T-helper 2 cell treated with Interferon-gamma antibody and Interleukin-4, amounts not matched to agents 5 μg/mL and 100 μg/mL, for 36 hours (primary cell): ENCODE measurements at regions not wholly inside any gene's neighbourhood (a gene's known extent, or its start where the extent isn't known, plus 50 kb on each side); places are given as distances from the start of the nearest gene placed in this dataset.
"Not testable (repeated sequence)": the region's sequence is repeated elsewhere in the genome, so short reads cannot be mapped to it uniquely, and the experiment has no call there.

Experiments used
- DNase-seq: peaks from one replicate; pipeline ENCODE4 v3.0.0; 2021; ENCODE audit warnings: low spot score
- H3K27ac Mint-ChIP-seq: one replicate; pipeline ENCODE4 v1.8.0; 2021; ENCODE audit warnings: mild to moderate bottlenecking, mixed read lengths
- H3K27me3 Mint-ChIP-seq: one replicate; pipeline ENCODE4 v1.8.0; 2021; ENCODE audit warnings: low read depth, mixed read lengths
- H3K36me3 Mint-ChIP-seq: one replicate; pipeline ENCODE4 v1.8.0; 2021; ENCODE audit warnings: low read depth, mixed read lengths
- H3K4me1 Mint-ChIP-seq: one replicate; pipeline ENCODE4 v1.8.0; 2021; ENCODE audit warnings: low read depth, mixed read lengths
- H3K4me3 Mint-ChIP-seq: one replicate; pipeline ENCODE4 v1.8.0; 2022; ENCODE audit warnings: mild to moderate bottlenecking, moderate library complexity, mixed read lengths
- H3K9me3 Mint-ChIP-seq: one replicate; pipeline ENCODE4 v1.8.0; 2021; ENCODE audit warnings: mixed read lengths

DNA sequence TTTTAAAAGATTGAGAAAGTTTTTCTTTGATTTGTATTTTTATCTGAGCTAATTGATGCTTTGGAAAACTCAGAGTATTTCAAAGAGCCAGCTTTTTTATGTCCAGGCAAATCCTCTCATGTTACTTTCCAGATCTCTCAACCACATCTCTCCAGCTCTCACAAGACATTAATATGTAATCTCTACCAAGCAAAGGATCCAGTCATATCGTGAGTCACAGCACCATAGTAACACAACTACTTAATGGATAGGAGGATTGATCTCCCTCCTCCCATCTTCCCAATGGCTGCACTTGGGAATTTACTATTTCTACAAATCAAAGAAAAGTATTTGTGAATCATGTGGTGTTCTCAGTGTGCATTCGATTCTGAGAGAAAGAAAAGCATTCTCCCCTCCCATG, 63.3 kb downstream of the POU4F1 start:
- Mint-ChIP-seq H3K27ac (no peak overlapping the region), H3K4me3 (no peak overlapping the region), H3K4me1 (no peaks in the 10 kb centered on the region), H3K36me3 (no peaks in the 10 kb centered on the region), H3K27me3 (no peaks in the 10 kb centered on the region), H3K9me3 (no peaks in the 10 kb centered on the region)
- DNase-seq = no peak

DNA sequence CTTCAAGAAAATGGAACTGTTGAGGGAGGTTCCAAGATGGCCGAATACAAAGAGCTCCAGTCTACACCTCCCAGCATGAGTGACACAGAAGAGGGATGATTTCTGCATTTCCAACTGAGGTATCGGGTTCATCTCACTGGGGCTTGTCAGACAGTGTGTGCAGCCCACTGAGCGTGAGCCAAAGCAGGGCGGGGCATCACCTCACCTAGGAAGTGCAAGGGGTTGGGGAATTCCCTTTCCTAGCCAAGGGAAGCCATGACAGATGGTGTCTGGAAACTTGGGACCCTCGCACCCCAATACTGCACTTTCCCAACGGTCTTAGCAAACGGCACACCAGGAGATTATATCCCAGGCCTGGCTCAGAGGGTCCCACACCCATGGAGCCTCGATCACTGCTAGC, 77.3 kb downstream of the POU4F1 start:
- not testable (repeated sequence) for H3K27ac Mint-ChIP-seq, H3K9me3 Mint-ChIP-seq, H3K36me3 Mint-ChIP-seq, DNase-seq, H3K4me1 Mint-ChIP-seq, H3K4me3 Mint-ChIP-seq, H3K27me3 Mint-ChIP-seq

DNA sequence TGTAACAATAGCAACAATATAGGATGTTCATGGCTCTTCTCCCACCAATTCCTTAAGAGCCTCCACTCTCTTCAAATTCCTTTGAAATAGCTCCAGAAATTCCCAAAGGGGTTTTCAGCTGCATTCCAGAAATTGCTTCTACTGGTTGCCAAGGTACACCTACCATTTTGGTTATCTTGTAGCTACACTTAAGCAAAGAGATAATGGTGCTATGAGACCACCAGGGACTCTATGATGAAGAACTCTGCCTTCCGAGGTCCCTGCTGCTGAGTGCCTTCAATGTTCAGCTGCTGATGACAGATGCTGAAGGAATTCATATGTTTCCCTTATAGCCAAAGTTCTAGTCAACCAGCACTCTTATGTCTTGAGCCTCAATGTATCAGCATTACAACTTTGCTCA, 78.4 kb downstream of the POU4F1 start:
- no peaks in the 10 kb centered on the region for H3K27me3 Mint-ChIP-seq
- H3K4me1 Mint-ChIP-seq = no peaks in the 10 kb centered on the region
- DNase-seq = no peak
- H3K36me3 Mint-ChIP-seq = no peaks in the 10 kb centered on the region
- H3K9me3 Mint-ChIP-seq = peaks cover 3% of the 10 kb centered on the region
- no peak overlapping the region for H3K4me3 Mint-ChIP-seq
- no peak overlapping the region for H3K27ac Mint-ChIP-seq

DNA sequence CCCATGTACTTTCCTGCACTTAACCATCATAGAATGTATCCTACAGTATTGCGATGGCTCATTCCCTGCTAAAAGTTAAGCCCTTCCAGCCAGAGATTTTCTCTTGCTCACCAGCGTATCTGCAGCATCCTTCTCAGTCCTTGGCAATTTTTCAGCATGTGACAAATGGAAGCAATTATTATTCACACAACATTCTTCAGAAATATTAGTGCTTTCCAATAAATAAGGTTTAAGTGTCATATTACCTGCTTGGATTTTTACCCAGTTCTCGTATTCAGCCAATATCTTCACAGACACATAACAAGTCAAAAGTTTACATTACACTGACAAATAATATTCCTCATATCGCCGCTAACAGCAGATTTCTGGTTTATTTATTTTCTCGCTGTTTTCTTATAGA, 82.3 kb downstream of the POU4F1 start:
- no peaks in the 10 kb centered on the region for H3K36me3 Mint-ChIP-seq
- H3K4me3 Mint-ChIP-seq = no peak overlapping the region
- peaks cover 3% of the 10 kb centered on the region for H3K9me3 Mint-ChIP-seq
- no peaks in the 10 kb centered on the region for H3K4me1 Mint-ChIP-seq
- no peak for DNase-seq
- no peaks in the 10 kb centered on the region for H3K27me3 Mint-ChIP-seq
- H3K27ac Mint-ChIP-seq = no peak overlapping the region

DNA sequence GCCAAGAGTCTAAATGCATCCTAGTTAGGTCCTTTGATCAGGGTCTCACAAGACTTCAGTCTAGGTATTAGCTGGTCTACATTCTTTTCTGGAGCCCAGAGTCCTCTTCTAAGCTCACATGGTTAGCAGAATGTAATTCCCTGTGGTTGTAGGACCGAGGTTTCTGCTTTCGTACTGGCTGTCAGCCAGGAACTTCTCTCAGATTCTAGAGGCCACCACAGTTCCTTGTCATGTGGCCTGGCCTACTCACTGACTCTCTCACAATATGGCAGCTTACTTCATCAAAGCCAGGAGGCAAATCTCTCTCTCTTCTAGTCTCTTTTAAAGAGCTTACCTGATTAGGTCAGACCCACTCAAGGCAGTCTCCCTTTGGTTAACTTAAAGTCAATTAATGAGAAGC, 82.9 kb downstream of the POU4F1 start:
- no peak overlapping the region for H3K27ac Mint-ChIP-seq
- H3K4me3 Mint-ChIP-seq = no peak overlapping the region
- H3K36me3 Mint-ChIP-seq = no peaks in the 10 kb centered on the region
- no peaks in the 10 kb centered on the region for H3K9me3 Mint-ChIP-seq
- H3K4me1 Mint-ChIP-seq = no peaks in the 10 kb centered on the region
- DNase-seq = no peak
- H3K27me3 Mint-ChIP-seq = no peaks in the 10 kb centered on the region

DNA sequence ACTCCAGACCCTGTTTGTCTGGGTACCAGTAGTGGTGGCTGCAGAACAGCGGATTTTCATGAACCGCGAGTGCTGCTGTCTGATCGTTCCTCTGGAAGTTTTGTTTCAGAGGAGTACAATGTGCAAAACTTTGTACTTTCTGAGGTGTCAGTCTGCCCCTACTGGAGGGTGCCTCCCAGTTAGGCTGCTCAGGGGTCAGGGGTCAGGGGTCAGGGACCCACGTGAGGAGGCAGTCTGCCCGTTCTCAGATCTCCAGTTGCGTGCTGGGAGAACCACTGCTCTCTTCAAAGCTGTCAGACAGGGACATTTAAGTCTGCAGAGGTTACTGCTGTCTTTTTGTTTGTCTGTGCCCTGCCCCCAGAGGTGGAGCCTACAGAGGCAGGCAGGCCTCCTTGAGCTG, 84.9 kb downstream of the POU4F1 start:
- H3K9me3 Mint-ChIP-seq, H3K4me1 Mint-ChIP-seq, H3K27me3 Mint-ChIP-seq, H3K36me3 Mint-ChIP-seq, DNase-seq, H3K4me3 Mint-ChIP-seq, H3K27ac Mint-ChIP-seq: not testable (repeated sequence)

DNA sequence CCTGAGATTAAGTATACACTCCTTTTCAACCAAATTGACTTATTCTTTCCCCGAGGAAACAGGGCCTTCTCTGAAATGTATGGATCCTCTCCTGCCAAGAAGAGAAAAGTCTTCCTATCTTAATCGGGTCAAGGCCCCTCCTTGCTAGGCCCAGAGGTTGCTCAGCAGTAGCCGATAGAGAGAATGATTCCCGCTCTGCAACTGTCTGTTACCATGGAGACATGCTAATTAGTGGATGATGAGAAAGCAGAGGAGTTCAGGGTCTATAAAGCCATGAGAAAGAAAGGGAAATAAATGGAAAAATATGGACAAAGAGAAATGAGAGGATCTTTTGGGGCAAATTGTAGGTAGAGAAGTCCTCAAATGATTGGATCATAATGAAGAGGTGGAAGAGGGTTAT, 103.5 kb downstream of the POU4F1 start:
- H3K36me3 Mint-ChIP-seq = no peaks in the 10 kb centered on the region
- DNase-seq = no peak
- H3K9me3 Mint-ChIP-seq = peaks cover 3% of the 10 kb centered on the region
- H3K27ac Mint-ChIP-seq = no peak overlapping the region
- no peaks in the 10 kb centered on the region for H3K4me1 Mint-ChIP-seq
- no peaks in the 10 kb centered on the region for H3K27me3 Mint-ChIP-seq
- no peak overlapping the region for H3K4me3 Mint-ChIP-seq

DNA sequence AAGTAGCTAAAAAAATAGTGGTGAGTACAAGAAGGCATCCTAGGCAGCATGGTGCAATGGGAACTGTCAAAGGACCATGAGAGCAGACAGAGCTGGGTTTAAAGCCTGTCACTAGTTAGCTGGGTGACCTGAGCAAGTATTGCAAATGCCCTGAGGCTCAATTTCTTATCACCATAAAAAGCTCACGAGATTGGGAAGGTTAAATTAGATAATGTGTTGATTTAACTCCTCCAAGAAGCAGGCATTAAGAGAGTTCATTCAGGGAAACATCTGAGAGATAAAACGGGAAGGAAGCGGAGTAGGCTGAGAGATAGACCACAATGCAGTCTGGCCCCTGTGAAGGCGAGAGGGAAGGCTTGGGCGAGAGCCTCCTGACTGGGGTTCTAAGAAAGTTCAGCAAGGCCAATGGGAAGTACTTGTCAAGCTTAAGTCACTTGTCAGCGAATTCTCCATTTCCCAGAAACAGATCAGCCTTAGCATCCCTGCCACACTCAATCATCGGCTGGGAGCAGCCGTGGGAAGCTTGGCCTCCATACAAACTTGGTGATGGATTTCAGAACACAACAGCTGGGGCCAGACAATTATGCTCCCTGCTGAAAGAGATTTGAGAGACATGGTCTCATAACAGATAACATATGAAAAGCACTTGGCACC, 105.5 kb downstream of the POU4F1 start:
- H3K4me3 Mint-ChIP-seq = no peak overlapping the region
- no peaks in the 10 kb centered on the region for H3K4me1 Mint-ChIP-seq
- H3K36me3 Mint-ChIP-seq = no peaks in the 10 kb centered on the region
- no peaks in the 10 kb centered on the region for H3K27me3 Mint-ChIP-seq
- no peak overlapping the region for H3K27ac Mint-ChIP-seq
- peaks cover 3% of the 10 kb centered on the region for H3K9me3 Mint-ChIP-seq
- no peak for DNase-seq

DNA sequence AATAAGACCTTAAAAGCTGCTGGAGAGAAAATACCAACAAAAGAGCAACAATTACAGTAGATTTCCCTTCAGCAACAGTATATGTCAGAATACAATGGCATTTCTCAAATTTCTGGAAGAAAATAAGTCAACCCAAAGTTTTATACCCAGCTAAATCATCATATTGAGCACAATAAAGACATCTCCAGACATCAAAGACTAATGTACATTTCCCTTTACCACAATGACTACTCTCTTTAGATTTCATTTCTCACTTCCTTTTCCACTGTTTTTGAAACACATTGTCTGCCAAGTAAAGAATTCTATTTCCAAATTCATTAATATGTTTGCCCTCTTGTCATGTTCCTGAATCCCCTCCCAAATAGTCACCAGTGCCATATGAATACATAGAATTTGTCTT, 111.4 kb downstream of the POU4F1 start:
- Mint-ChIP-seq H3K36me3 (no peaks in the 10 kb centered on the region), H3K4me1 (no peaks in the 10 kb centered on the region), H3K27ac (no peak overlapping the region), H3K4me3 (no peak overlapping the region), H3K9me3 (peaks cover 8% of the 10 kb centered on the region), H3K27me3 (no peaks in the 10 kb centered on the region)
- DNase-seq = no peak

DNA sequence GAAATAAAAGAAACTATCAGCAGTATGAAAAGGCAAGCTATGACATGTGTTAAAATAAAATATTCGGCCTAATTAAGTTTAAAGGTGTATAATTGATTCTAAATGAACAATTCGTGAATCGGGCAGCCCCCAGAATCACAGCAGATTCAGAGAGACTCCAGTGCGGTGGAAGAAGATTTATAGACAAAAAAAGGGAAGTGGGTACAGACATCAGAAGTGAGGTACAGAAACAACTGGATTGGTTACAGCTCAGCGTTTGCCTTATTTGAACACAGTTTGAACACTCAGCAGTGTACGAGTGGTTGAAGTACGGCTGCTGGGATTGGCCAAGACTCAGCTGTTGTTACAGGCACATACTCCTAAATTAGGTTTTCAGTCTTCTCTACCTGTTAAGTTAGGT, 113.1 kb downstream of the POU4F1 start:
- H3K27me3 Mint-ChIP-seq, H3K9me3 Mint-ChIP-seq, H3K36me3 Mint-ChIP-seq, H3K4me1 Mint-ChIP-seq, DNase-seq, H3K27ac Mint-ChIP-seq, H3K4me3 Mint-ChIP-seq: not testable (repeated sequence)

DNA sequence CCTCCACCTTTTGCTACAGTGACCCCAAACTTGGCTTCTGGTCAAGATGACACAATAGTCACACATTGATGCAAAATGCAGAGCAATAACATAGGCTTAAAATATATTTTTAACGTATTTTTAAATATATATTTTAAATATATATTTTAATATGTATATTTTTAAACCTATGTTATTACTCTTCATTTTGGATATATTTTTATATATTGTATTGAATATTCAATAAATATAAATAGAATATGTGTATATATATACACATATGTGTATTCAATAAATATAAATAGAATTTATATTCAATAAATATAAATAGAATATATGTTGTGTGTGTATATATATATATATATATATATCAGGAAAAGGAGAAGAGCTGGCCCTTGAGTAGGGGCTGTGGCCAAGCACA, 115.6 kb downstream of the POU4F1 start:
- H3K4me1 Mint-ChIP-seq = no peaks in the 10 kb centered on the region
- no peaks in the 10 kb centered on the region for H3K36me3 Mint-ChIP-seq
- H3K9me3 Mint-ChIP-seq = peaks cover 8% of the 10 kb centered on the region
- H3K27me3 Mint-ChIP-seq = no peaks in the 10 kb centered on the region
- H3K27ac Mint-ChIP-seq = no peak overlapping the region
- DNase-seq = no peak
- no peak overlapping the region for H3K4me3 Mint-ChIP-seq

DNA sequence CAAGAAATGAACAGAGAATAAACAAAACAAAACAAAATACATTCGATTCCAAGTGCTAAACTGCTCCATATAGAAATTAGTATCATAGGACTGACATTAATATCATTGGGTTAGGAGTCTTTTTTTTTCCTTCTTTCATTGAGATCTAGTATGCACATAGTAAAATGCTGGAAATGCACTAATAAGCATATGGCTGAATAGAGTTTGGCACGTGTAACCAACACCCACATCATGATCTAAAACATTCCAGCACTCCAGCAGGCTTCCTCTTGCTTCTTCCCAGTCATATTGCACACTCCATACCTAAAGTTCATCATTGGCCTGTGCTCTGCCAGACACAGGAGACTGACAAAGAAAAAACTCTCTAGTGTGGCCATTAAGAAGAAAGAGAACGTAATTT, 117.5 kb downstream of the POU4F1 start:
- Mint-ChIP-seq H3K4me3 (no peak overlapping the region), H3K27me3 (no peaks in the 10 kb centered on the region), H3K27ac (no peak overlapping the region), H3K36me3 (no peaks in the 10 kb centered on the region), H3K4me1 (no peaks in the 10 kb centered on the region), H3K9me3 (no peaks in the 10 kb centered on the region)
- DNase-seq = no peak

DNA sequence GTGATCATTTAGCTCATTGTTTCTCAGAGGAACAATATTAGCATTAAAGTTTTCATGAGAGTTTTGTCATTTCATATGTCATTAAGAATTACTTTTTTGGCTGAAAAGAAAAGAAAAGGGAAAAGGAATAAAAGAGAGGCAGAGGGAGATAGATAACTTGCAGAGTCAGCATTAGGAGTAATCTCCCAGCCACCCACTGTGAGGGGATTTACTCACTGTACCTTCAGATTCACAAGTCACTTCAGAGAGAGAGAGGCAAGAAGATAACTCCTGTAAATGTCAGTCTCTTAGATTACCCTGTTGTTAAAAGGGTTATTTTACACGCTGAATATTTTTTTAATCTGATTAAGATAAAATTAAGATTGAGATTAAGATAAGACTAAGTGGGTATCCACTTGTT, 125.2 kb downstream of the POU4F1 start:
- no peak overlapping the region for H3K4me3 Mint-ChIP-seq
- H3K4me1 Mint-ChIP-seq = no peaks in the 10 kb centered on the region
- H3K36me3 Mint-ChIP-seq = no peaks in the 10 kb centered on the region
- no peaks in the 10 kb centered on the region for H3K27me3 Mint-ChIP-seq
- no peaks in the 10 kb centered on the region for H3K9me3 Mint-ChIP-seq
- H3K27ac Mint-ChIP-seq = no peak overlapping the region
- DNase-seq = no peak

DNA sequence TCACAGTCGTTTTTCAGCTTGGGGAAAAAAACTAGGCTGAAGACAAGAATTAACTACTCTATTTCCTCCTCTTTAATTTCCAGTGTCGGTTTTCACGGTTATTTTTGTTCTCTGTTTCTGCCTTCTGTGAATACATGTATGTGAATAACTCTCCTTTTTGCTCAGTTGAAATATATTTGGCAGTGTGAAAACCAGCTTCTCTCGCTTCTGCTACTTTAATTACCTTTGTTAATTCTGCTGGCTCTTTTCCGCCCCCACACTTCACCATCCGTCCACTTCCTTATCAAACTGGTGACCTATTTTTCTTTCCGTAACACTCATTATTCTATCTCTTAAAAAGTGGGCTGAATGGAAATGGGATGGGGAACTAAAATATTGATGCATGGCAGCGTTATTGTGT, 126.4 kb downstream of the POU4F1 start:
- Mint-ChIP-seq H3K36me3 (no peaks in the 10 kb centered on the region), H3K4me1 (no peaks in the 10 kb centered on the region), H3K4me3 (no peak overlapping the region), H3K9me3 (no peaks in the 10 kb centered on the region), H3K27me3 (no peaks in the 10 kb centered on the region), H3K27ac (no peak overlapping the region)
- no peak for DNase-seq

DNA sequence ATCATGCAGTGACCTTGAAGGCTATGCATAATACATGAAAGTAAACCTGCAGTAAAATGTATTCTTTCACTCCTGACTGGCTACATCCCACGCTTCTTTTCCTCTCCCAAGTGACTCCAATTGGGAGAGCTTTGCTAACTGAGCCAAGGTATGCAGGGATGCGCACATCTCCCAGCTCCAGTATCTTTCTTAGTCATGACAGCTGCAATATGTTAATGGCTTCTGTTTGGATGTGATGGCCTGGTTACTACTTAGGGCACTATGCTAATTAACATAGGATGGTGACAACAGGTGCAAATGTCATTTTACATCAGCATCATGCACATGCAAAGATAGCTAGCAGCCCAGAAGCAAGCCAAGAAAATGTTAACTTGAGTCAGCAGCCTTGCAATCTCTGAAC, 134.7 kb downstream of the POU4F1 start:
- H3K9me3 Mint-ChIP-seq = no peaks in the 10 kb centered on the region
- H3K4me1 Mint-ChIP-seq = no peaks in the 10 kb centered on the region
- H3K36me3 Mint-ChIP-seq = no peaks in the 10 kb centered on the region
- H3K4me3 Mint-ChIP-seq = no peak overlapping the region
- H3K27ac Mint-ChIP-seq = no peak overlapping the region
- DNase-seq = no peak
- H3K27me3 Mint-ChIP-seq = no peaks in the 10 kb centered on the region
